Right lobe of liver (tissue), 4 donors: ENCODE measurements at regions not wholly inside any gene's neighbourhood (a gene's known extent, or its start where the extent isn't known, plus 50 kb on each side); places are given as distances from the start of the nearest gene placed in this dataset.

ENCODE experiments used
- POLR2A ChIP-seq: fragments of 450-650 bp; IDR thresholded peaks from one replicate; pipeline ENCODE4 v1.6.1; 2017; ENCODE audit warnings: antibody characterized with exemption, mild to moderate bottlenecking
- TF ChIP-seq, protein P1 (sequence below), 4 donors: fragments of 200-600 bp in 3 of 4; fragments of 450-650 bp in 1 of 4; IDR thresholded peaks; one replicate each; pipeline versions ENCODE4 v1.5.1 to v1.8.0; 2016 to 2022; ENCODE audit warnings: antibody characterized with exemption in 4 of 4, mild to moderate bottlenecking in 2 of 4
- donor health status: DM: no; HTN: no; CAD: no.
- donor health status: DM: no; HTN: no; CAD: no.
- donor health status: DM: no; HTN: yes; CAD: no.

DNA sequence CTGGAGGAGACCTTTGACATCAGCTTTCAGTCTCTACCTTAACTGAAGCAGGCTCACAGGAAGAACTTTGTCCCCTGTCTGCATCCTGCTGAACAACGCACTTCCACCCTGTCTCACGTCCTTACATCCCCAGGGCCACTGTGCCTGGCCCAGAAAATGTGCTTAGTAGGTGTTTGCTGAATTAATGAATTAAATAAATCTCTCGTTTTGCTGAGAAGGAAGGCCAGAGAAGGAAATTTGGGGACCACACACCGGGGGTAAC lies 54.3 kb upstream of the CREB3L1 start:
- TF ChIP-seq, protein P1, sequence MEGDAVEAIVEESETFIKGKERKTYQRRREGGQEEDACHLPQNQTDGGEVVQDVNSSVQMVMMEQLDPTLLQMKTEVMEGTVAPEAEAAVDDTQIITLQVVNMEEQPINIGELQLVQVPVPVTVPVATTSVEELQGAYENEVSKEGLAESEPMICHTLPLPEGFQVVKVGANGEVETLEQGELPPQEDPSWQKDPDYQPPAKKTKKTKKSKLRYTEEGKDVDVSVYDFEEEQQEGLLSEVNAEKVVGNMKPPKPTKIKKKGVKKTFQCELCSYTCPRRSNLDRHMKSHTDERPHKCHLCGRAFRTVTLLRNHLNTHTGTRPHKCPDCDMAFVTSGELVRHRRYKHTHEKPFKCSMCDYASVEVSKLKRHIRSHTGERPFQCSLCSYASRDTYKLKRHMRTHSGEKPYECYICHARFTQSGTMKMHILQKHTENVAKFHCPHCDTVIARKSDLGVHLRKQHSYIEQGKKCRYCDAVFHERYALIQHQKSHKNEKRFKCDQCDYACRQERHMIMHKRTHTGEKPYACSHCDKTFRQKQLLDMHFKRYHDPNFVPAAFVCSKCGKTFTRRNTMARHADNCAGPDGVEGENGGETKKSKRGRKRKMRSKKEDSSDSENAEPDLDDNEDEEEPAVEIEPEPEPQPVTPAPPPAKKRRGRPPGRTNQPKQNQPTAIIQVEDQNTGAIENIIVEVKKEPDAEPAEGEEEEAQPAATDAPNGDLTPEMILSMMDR (IDR thresholded peaks at IDR 0.05), result no peak
- no peak for TF ChIP-seq POLR2A
